OCI-LY7 (cell line): ENCODE measurements at regions not wholly inside any gene's neighbourhood (a gene's known extent, or its start where the extent isn't known, plus 50 kb on each side); places are given as distances from the start of the nearest gene placed in this dataset.

Source experiments
- BruUV-seq: library from RNA; stranded (reverse); fragments of 400-500 nt; replicated peaks from 2 replicates; lab custom pipeline; 2021; lab: Mats Ljungman, UMichigan
- CTCF ChIA-PET: fragments of 300-600 bp; sonication (Branson Sonifier 250); formaldehyde crosslinking; loops from one replicate; lab custom pipeline; 2022; ENCODE audit warnings: antibody characterized with exemption; ENCODE audit not compliant: unreplicated experiment; lab: Charles Lee
- POLR2A ChIA-PET: fragments of 300-600 bp; sonication (Branson Sonifier 250); formaldehyde crosslinking; loops from one replicate; lab custom pipeline; 2022; ENCODE audit warnings: antibody characterized with exemption; lab: Charles Lee
- DNase-seq: peaks from one replicate; pipeline ENCODE4 v3.0.0-alpha.2; 2015; ENCODE audit warnings: low spot score
- H2AFZ ChIP-seq: fragments of 200-600 bp; sonication (generic), shearing (Covaris generic); 2 replicates; pipeline ENCODE4 v1.6.1; 2014; ENCODE audit warnings: mild to moderate bottlenecking, antibody characterized with exemption, low read length, moderate library complexity
- H3K27ac ChIP-seq: fragments of 200-600 bp; sonication (generic); 2 replicates; pipeline ENCODE4 v1.5.1; 2014; ENCODE audit warnings: mixed run types, low read depth, mild to moderate bottlenecking, moderate library complexity, low read length, inconsistent platforms; ENCODE audit not compliant: poor library complexity, severe bottlenecking
- H3K36me3 ChIP-seq: fragments of 200-600 bp; sonication (generic); 2 replicates; pipeline ENCODE4 v1.6.1; 2014; ENCODE audit warnings: mild to moderate bottlenecking, antibody characterized with exemption, low read length, moderate library complexity, mixed read lengths; ENCODE audit not compliant: insufficient read depth
- H3K4me1 ChIP-seq: fragments of 200-600 bp; sonication (generic); 2 replicates; pipeline ENCODE4 v1.5.1; 2014; ENCODE audit warnings: mild to moderate bottlenecking, low read length; ENCODE audit not compliant: insufficient read depth, poor library complexity, severe bottlenecking
- H3K4me2 ChIP-seq: fragments of 200-600 bp; sonication (generic); 2 replicates; pipeline ENCODE4 v1.6.1; 2014; ENCODE audit warnings: mild to moderate bottlenecking, low read length
- H3K4me3 ChIP-seq: fragments of 200-600 bp; sonication (generic); 2 replicates; pipeline ENCODE4 v1.5.1; 2014; ENCODE audit warnings: mild to moderate bottlenecking, low read depth, low read length; ENCODE audit not compliant: poor library complexity, severe bottlenecking
- H3K79me2 ChIP-seq: fragments of 200-600 bp; sonication (generic); 2 replicates; pipeline ENCODE4 v1.6.1; 2016; ENCODE audit warnings: low read depth, mild to moderate bottlenecking, low read length, moderate library complexity, mixed read lengths; ENCODE audit not compliant: insufficient read depth
- H3K9me2 ChIP-seq: fragments of 200-600 bp; sonication (generic); 2 replicates; pipeline ENCODE4 v1.6.1; 2016; ENCODE audit warnings: mild to moderate bottlenecking, low read length, mixed read lengths; ENCODE audit not compliant: insufficient read depth
- H3K9me3 ChIP-seq: fragments of 200-600 bp; sonication (generic); 2 replicates; pipeline ENCODE4 v1.6.1; 2014; ENCODE audit warnings: mild to moderate bottlenecking, mixed run types, low read length, mixed read lengths
- H4K20me1 ChIP-seq: fragments of 200-600 bp; sonication (generic); 2 replicates; pipeline ENCODE4 v1.6.1; 2014; ENCODE audit warnings: mild to moderate bottlenecking, antibody characterized with exemption, low read length, moderate library complexity, mixed read lengths; ENCODE audit not compliant: insufficient read depth
- CTCF ChIP-seq: fragments of 200-600 bp; sonication (generic); conservative IDR thresholded peaks from 2 replicates; pipeline ENCODE4 v1.5.1; 2014; ENCODE audit warnings: mild to moderate bottlenecking, antibody characterized with exemption, low read length, moderate library complexity, mixed read lengths
- EZH2phosphoT487 ChIP-seq: fragments of 200-600 bp; sonication (generic); IDR thresholded peaks from 2 replicates; pipeline ENCODE4 v1.6.1; 2018; ENCODE audit warnings: low read depth, borderline replicate concordance, mild to moderate bottlenecking, mixed run types, antibody characterized with exemption, low read length, moderate library complexity, mixed read lengths
- intact Hi-C: fragments of 100-400 bp; cut with micrococcal nuclease; formaldehyde crosslinking; loops from one replicate; pipeline ENCODE4 v1.10.0; 2022; ENCODE audit not compliant: unreplicated experiment

GRCh38 chr2:16060125-16060935 is 120.0 kb downstream of the MYCN start:
- BruUV-seq, result no TSS peak
- Histone ChIP-seq H4K20me1 (no peaks in the 10 kb centered on the region), H3K9me2 (no peaks in the 10 kb centered on the region), H2AFZ (no peak overlapping the region), H3K4me3 (no peak overlapping the region), H3K27ac (no peak overlapping the region), H3K36me3 (no peaks in the 10 kb centered on the region), H3K9me3 (0 out of 2 replicates have a peak, but pooled peaks cover 7% of the 10 kb centered on the region), H3K79me2 (no peaks in the 10 kb centered on the region), H3K4me1 (no peaks in the 10 kb centered on the region), H3K4me2 (no peak overlapping the region)
- POLR2A ChIA-PET, result no interaction called here
- CTCF ChIA-PET, result no interaction called here
- intact Hi-C loops, result no loop called here
- TF ChIP-seq EZH2phosphoT487 (no peak), CTCF (no peak)
- no peak for DNase-seq

- H3K27ac ChIP-seq, result no peak overlapping the region
- POLR2A ChIA-PET, result no interaction called here
- TF ChIP-seq CTCF, result no peak
- TF ChIP-seq EZH2phosphoT487, result no peak
- intact Hi-C loops, result no loop called here
- 0 out of 2 replicates have a peak, but pooled peaks cover 7% of the 10 kb centered on the region for H3K9me3 ChIP-seq
- no peaks in the 10 kb centered on the region for H3K4me1 ChIP-seq
- CTCF ChIA-PET, result no interaction called here
- H3K36me3 ChIP-seq, result no peaks in the 10 kb centered on the region
- no TSS peak for BruUV-seq
- no peak overlapping the region for H3K4me3 ChIP-seq
- no peaks in the 10 kb centered on the region for H3K9me2 ChIP-seq
- DNase-seq, result no peak
- H2AFZ ChIP-seq, result no peak overlapping the region
- no peaks in the 10 kb centered on the region for H3K79me2 ChIP-seq
- H4K20me1 ChIP-seq, result no peaks in the 10 kb centered on the region
- H3K4me2 ChIP-seq, result no peak overlapping the region
Observed at GRCh38 chr2:16059393-16060016, 119.2 kb downstream of the MYCN start.
